ENCODE measurements at regions not wholly inside any gene's neighbourhood (a gene's known extent, or its start where the extent isn't known, plus 50 kb on each side); places are given as distances from the start of the nearest gene placed in this dataset.
"Not testable (repeated sequence)": the region's sequence is repeated elsewhere in the genome, so short reads cannot be mapped to it uniquely, and the experiment has no call there.

- Mint-ChIP-seq H3K9me3 (ENCODE audit: low read depth) (no peaks in the 10 kb centered on the region), H3K27me3 (no peaks in the 10 kb centered on the region), H3K36me3 (no peaks in the 10 kb centered on the region), H3K4me1 (no peaks in the 10 kb centered on the region), H3K27ac (no peak overlapping the region), H3K4me3 (no peak overlapping the region)
- DNase-seq (no peak), ATAC-seq (no peak)
- CTCF ChIA-PET = no interaction called here
These were observed 245.5 kb upstream of the FAM47A start for GRCh38 chrX:34377645-34378044.

GRCh38 chrX:34371754-34372153 is 239.6 kb upstream of the FAM47A start:
- no peaks in the 10 kb centered on the region for H3K4me1 Mint-ChIP-seq
- peaks cover 2% of the 10 kb centered on the region for H3K9me3 Mint-ChIP-seq (ENCODE audit: low read depth)
- no peaks in the 10 kb centered on the region for H3K27me3 Mint-ChIP-seq
- H3K4me3 Mint-ChIP-seq = no peak overlapping the region
- CTCF ChIA-PET = no interaction called here
- ATAC-seq = no peak
- no peak overlapping the region for H3K27ac Mint-ChIP-seq
- no peak for DNase-seq
- H3K36me3 Mint-ChIP-seq = no peaks in the 10 kb centered on the region

GRCh38 chrX:34365471-34365870 is 233.4 kb upstream of the FAM47A start:
- CTCF ChIA-PET = no interaction called here
- no peaks in the 10 kb centered on the region for H3K27me3 Mint-ChIP-seq
- H3K27ac Mint-ChIP-seq = no peak overlapping the region
- no peak for ATAC-seq
- no peaks in the 10 kb centered on the region for H3K9me3 Mint-ChIP-seq (ENCODE audit: low read depth)
- no peaks in the 10 kb centered on the region for H3K36me3 Mint-ChIP-seq
- DNase-seq = no peak
- no peak overlapping the region for H3K4me3 Mint-ChIP-seq
- no peaks in the 10 kb centered on the region for H3K4me1 Mint-ChIP-seq

- Mint-ChIP-seq H3K27me3 (no peaks in the 10 kb centered on the region), H3K27ac (no peak overlapping the region), H3K9me3 (ENCODE audit: low read depth) (peaks cover 3% of the 10 kb centered on the region), H3K4me3 (no peak overlapping the region), H3K4me1 (no peaks in the 10 kb centered on the region), H3K36me3 (no peaks in the 10 kb centered on the region)
- no peak for DNase-seq
- ATAC-seq = no peak
- CTCF ChIA-PET = no interaction called here
These were observed 218.6 kb upstream of the FAM47A start for GRCh38 chrX:34350561-34351335.

- H3K27ac Mint-ChIP-seq = no peak overlapping the region
- CTCF ChIA-PET = no interaction called here
- H3K36me3 Mint-ChIP-seq = no peaks in the 10 kb centered on the region
- DNase-seq = no peak
- no peak overlapping the region for H3K4me3 Mint-ChIP-seq
- H3K27me3 Mint-ChIP-seq = no peaks in the 10 kb centered on the region
- ATAC-seq = no peak
- no peaks in the 10 kb centered on the region for H3K4me1 Mint-ChIP-seq
- H3K9me3 Mint-ChIP-seq (ENCODE audit: low read depth) = peaks cover 3% of the 10 kb centered on the region
These were observed 210.9 kb upstream of the FAM47A start for GRCh38 chrX:34343001-34343400.

GRCh38 chrX:34341814-34342213 is 209.7 kb upstream of the FAM47A start:
- no peaks in the 10 kb centered on the region for H3K4me1 Mint-ChIP-seq
- peaks cover 3% of the 10 kb centered on the region for H3K9me3 Mint-ChIP-seq (ENCODE audit: low read depth)
- no peak overlapping the region for H3K4me3 Mint-ChIP-seq
- DNase-seq (no peak), ATAC-seq (no peak)
- H3K27ac Mint-ChIP-seq = no peak overlapping the region
- no peaks in the 10 kb centered on the region for H3K36me3 Mint-ChIP-seq
- CTCF ChIA-PET = no interaction called here
- no peaks in the 10 kb centered on the region for H3K27me3 Mint-ChIP-seq

- H3K27ac Mint-ChIP-seq = no peak overlapping the region
- no peaks in the 10 kb centered on the region for H3K36me3 Mint-ChIP-seq
- ATAC-seq = no peak
- H3K27me3 Mint-ChIP-seq = no peaks in the 10 kb centered on the region
- H3K4me3 Mint-ChIP-seq = no peak overlapping the region
- CTCF ChIA-PET = no interaction called here
- no peaks in the 10 kb centered on the region for H3K4me1 Mint-ChIP-seq
- no peaks in the 10 kb centered on the region for H3K9me3 Mint-ChIP-seq (ENCODE audit: low read depth)
- DNase-seq = no peak
These were observed 209.1 kb upstream of the FAM47A start for GRCh38 chrX:34341258-34341657.

- ATAC-seq (no peak), DNase-seq (no peak)
- no peak overlapping the region for H3K4me3 Mint-ChIP-seq
- H3K4me1 Mint-ChIP-seq = no peaks in the 10 kb centered on the region
- CTCF ChIA-PET = no interaction called here
- no peaks in the 10 kb centered on the region for H3K9me3 Mint-ChIP-seq (ENCODE audit: low read depth)
- no peaks in the 10 kb centered on the region for H3K27me3 Mint-ChIP-seq
- H3K27ac Mint-ChIP-seq = no peak overlapping the region
- H3K36me3 Mint-ChIP-seq = no peaks in the 10 kb centered on the region
These were observed 205.9 kb upstream of the FAM47A start for GRCh38 chrX:34338046-34338445.

GRCh38 chrX:34335376-34335775 is 203.3 kb upstream of the FAM47A start:
- H3K36me3 Mint-ChIP-seq; ATAC-seq; H3K4me1 Mint-ChIP-seq; H3K27me3 Mint-ChIP-seq; H3K9me3 Mint-ChIP-seq (ENCODE audit: low read depth); CTCF ChIA-PET; H3K4me3 Mint-ChIP-seq; DNase-seq; H3K27ac Mint-ChIP-seq: not testable (repeated sequence)

GRCh38 chrX:34332334-34332733 is 200.2 kb upstream of the FAM47A start:
- DNase-seq = no peak
- Mint-ChIP-seq H3K9me3 (ENCODE audit: low read depth) (no peaks in the 10 kb centered on the region), H3K36me3 (no peaks in the 10 kb centered on the region), H3K27ac (no peak overlapping the region), H3K4me1 (no peaks in the 10 kb centered on the region), H3K4me3 (no peak overlapping the region), H3K27me3 (no peaks in the 10 kb centered on the region)
- CTCF ChIA-PET = no interaction called here
- no peak for ATAC-seq

- no peaks in the 10 kb centered on the region for H3K36me3 Mint-ChIP-seq
- H3K27me3 Mint-ChIP-seq = no peaks in the 10 kb centered on the region
- no peak overlapping the region for H3K27ac Mint-ChIP-seq
- no peaks in the 10 kb centered on the region for H3K9me3 Mint-ChIP-seq (ENCODE audit: low read depth)
- H3K4me1 Mint-ChIP-seq = no peaks in the 10 kb centered on the region
- CTCF ChIA-PET = no interaction called here
- ATAC-seq (no peak), DNase-seq (no peak)
- H3K4me3 Mint-ChIP-seq = no peak overlapping the region
These were observed 193.3 kb upstream of the FAM47A start for GRCh38 chrX:34325460-34325859.

GRCh38 chrX:34320424-34320823 is 188.3 kb upstream of the FAM47A start:
- H3K9me3 Mint-ChIP-seq (ENCODE audit: low read depth); H3K27ac Mint-ChIP-seq; DNase-seq; H3K4me3 Mint-ChIP-seq; H3K4me1 Mint-ChIP-seq; ATAC-seq; H3K27me3 Mint-ChIP-seq; CTCF ChIA-PET; H3K36me3 Mint-ChIP-seq: not testable (repeated sequence)

- H3K36me3 Mint-ChIP-seq = no peaks in the 10 kb centered on the region
- ATAC-seq = no peak
- CTCF ChIA-PET = no interaction called here
These were observed 168.8 kb upstream of the FAM47A start for GRCh38 chrX:34300871-34301270.

GRCh38 chrX:34299451-34299967 is 167.4 kb upstream of the FAM47A start:
- no peak overlapping the region for H3K27ac Mint-ChIP-seq
- no peaks in the 10 kb centered on the region for H3K27me3 Mint-ChIP-seq
- no peaks in the 10 kb centered on the region for H3K36me3 Mint-ChIP-seq
- ATAC-seq = no peak
- CTCF ChIA-PET = no interaction called here
- no peaks in the 10 kb centered on the region for H3K4me1 Mint-ChIP-seq
- H3K4me3 Mint-ChIP-seq = no peak overlapping the region
- DNase-seq = no peak
- H3K9me3 Mint-ChIP-seq (ENCODE audit: low read depth) = peaks cover 2% of the 10 kb centered on the region

More at GRCh38 chrX:34300871-34301270, 168.8 kb upstream of the FAM47A start:
- no peaks in the 10 kb centered on the region for H3K4me1 Mint-ChIP-seq
- DNase-seq = no peak
- no peaks in the 10 kb centered on the region for H3K27me3 Mint-ChIP-seq
- H3K4me3 Mint-ChIP-seq = no peak overlapping the region
- H3K9me3 Mint-ChIP-seq (ENCODE audit: low read depth) = peaks cover 2% of the 10 kb centered on the region
- H3K27ac Mint-ChIP-seq = no peak overlapping the region

GRCh38 chrX:34294665-34295064 is 162.6 kb upstream of the FAM47A start:
- CTCF ChIA-PET = no interaction called here
- H3K36me3 Mint-ChIP-seq = no peaks in the 10 kb centered on the region

More at GRCh38 chrX:34294665-34295064, 162.6 kb upstream of the FAM47A start:
- Mint-ChIP-seq H3K9me3 (ENCODE audit: low read depth) (no peaks in the 10 kb centered on the region), H3K4me3 (no peak overlapping the region), H3K27me3 (no peaks in the 10 kb centered on the region), H3K27ac (no peak overlapping the region), H3K4me1 (no peaks in the 10 kb centered on the region)
- ATAC-seq = no peak
- no peak for DNase-seq
